Body of pancreas (tissue), 4 donors: ENCODE measurements at regions not wholly inside any gene's neighbourhood (a gene's known extent, or its start where the extent isn't known, plus 50 kb on each side); places are given as distances from the start of the nearest gene placed in this dataset.

Experiments
- CTCF ChIP-seq, 7 experiments: fragments of 450-650 bp in 4 of 7; fragments of 200-600 bp in 3 of 7; sonication (generic) in 3 of 7; IDR thresholded peaks; one replicate each; pipeline ENCODE4 v1.5.1; 2016 to 2019; ENCODE audit warnings: antibody characterized with exemption in 7 of 7
- POLR2A ChIP-seq, 3 donors: fragments of 450-650 bp; IDR thresholded peaks; one replicate each; pipeline ENCODE4 v1.6.1; 2016; ENCODE audit warnings: antibody characterized with exemption in 3 of 3, mild to moderate bottlenecking in 2 of 3

GRCh38 chr3:86629511-86629910 is 361.4 kb downstream of the VGLL3 start:
- TF ChIP-seq CTCF (IDR thresholded peaks at IDR 0.05) (no peak), POLR2A (IDR thresholded peaks at IDR 0.05) (no peak)
